Stomach (tissue), 4 donors: ENCODE measurements at regions not wholly inside any gene's neighbourhood (a gene's known extent, or its start where the extent isn't known, plus 50 kb on each side); places are given as distances from the start of the nearest gene placed in this dataset.

ENCODE experiments used
- EP300 ChIP-seq: sonication (generic); formaldehyde crosslinking; IDR thresholded peaks from one replicate; pipeline ENCODE4 v1.6.1; 2017; ENCODE audit warnings: antibody characterized with exemption
- POLR2AphosphoS5 ChIP-seq, 3 donors: sonication (generic); formaldehyde crosslinking; IDR thresholded peaks; one replicate each; pipeline ENCODE4 v1.6.1; 2016; ENCODE audit warnings: antibody characterized with exemption in 3 of 3
- TF ChIP-seq, protein P1 (sequence below), 7 experiments: fragments of 450-650 bp in 4 of 7; fragments of 200-600 bp in 3 of 7; sonication (generic) in 3 of 7; IDR thresholded peaks; one replicate each; pipeline ENCODE4 v1.5.1; 2016 to 2019; ENCODE audit warnings: antibody characterized with exemption in 7 of 7, control low read depth in 2 of 7, mild to moderate bottlenecking in 1 of 7

DNA sequence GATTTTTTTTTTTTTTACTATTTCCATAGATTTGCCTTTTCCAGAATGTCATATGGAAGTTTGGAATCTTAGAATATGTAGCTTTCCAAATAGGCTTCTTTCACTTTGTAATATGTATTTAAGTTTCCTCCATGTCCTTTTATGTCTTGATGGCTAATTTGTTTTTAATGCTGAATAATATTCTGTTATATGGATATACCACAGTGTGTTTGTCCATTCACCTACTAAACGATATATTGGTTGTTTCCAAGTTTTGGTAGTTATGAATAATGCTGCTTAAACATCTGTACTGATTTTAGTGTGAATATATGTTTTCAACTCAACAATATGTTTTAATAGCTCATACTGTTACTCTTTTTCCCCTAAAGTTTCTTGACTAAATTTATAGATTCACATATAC lies 669.8 kb upstream of the PCDH15 start:
- TF ChIP-seq, protein P1, sequence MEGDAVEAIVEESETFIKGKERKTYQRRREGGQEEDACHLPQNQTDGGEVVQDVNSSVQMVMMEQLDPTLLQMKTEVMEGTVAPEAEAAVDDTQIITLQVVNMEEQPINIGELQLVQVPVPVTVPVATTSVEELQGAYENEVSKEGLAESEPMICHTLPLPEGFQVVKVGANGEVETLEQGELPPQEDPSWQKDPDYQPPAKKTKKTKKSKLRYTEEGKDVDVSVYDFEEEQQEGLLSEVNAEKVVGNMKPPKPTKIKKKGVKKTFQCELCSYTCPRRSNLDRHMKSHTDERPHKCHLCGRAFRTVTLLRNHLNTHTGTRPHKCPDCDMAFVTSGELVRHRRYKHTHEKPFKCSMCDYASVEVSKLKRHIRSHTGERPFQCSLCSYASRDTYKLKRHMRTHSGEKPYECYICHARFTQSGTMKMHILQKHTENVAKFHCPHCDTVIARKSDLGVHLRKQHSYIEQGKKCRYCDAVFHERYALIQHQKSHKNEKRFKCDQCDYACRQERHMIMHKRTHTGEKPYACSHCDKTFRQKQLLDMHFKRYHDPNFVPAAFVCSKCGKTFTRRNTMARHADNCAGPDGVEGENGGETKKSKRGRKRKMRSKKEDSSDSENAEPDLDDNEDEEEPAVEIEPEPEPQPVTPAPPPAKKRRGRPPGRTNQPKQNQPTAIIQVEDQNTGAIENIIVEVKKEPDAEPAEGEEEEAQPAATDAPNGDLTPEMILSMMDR (IDR thresholded peaks at IDR 0.05): no peak
- TF ChIP-seq EP300 (no peak), POLR2AphosphoS5 (IDR thresholded peaks at IDR 0.05) (no peak)
